ENCODE measurements at regions not wholly inside any gene's neighbourhood (a gene's known extent, or its start where the extent isn't known, plus 50 kb on each side); places are given as distances from the start of the nearest gene placed in this dataset.

- Mint-ChIP-seq H3K4me3 (no peak overlapping the region), H3K27ac (no peak overlapping the region), H3K27me3 (no peaks in the 10 kb centered on the region), H3K4me1 (no peaks in the 10 kb centered on the region), H3K9me3 (peaks cover 0 to 9% of the 10 kb centered on the region in 2 donors)
- DNase-seq (no peak), ATAC-seq (no peak)
These were observed 390.3 kb downstream of the GRIN2B start for GRCh38 chr12:13591059-13591458.

GRCh38 chr12:13588574-13588973, 392.0 kb downstream of the EMP1 start:
- H3K4me3 Mint-ChIP-seq: no peak overlapping the region
- no peak overlapping the region for H3K27ac Mint-ChIP-seq
- no peaks in the 10 kb centered on the region for H3K27me3 Mint-ChIP-seq
- ATAC-seq (no peak), DNase-seq (no peak)
- no peaks in the 10 kb centered on the region for H3K4me1 Mint-ChIP-seq
- H3K9me3 Mint-ChIP-seq: peaks cover 0 to under 1% of the 10 kb centered on the region in 2 donors

GRCh38 chr12:13587721-13588390, 391.3 kb downstream of the EMP1 start:
- Mint-ChIP-seq H3K9me3 (no peaks in the 10 kb centered on the region), H3K4me1 (no peaks in the 10 kb centered on the region), H3K27me3 (no peaks in the 10 kb centered on the region), H3K4me3 (no peak overlapping the region), H3K27ac (no peak overlapping the region)
- ATAC-seq (no peak), DNase-seq (no peak)

GRCh38 chr12:13586361-13586760, 389.8 kb downstream of the EMP1 start:
- ATAC-seq: no peak
- no peaks in the 10 kb centered on the region for H3K4me1 Mint-ChIP-seq

GRCh38 chr12:13584541-13584940, 388.0 kb downstream of the EMP1 start:
- ATAC-seq: no peak
- no peaks in the 10 kb centered on the region for H3K9me3 Mint-ChIP-seq
- no peak overlapping the region for H3K4me3 Mint-ChIP-seq
- no peak overlapping the region for H3K27ac Mint-ChIP-seq
- H3K4me1 Mint-ChIP-seq: no peaks in the 10 kb centered on the region
- DNase-seq: no peak
- H3K27me3 Mint-ChIP-seq: no peaks in the 10 kb centered on the region

More at GRCh38 chr12:13586361-13586760, 389.8 kb downstream of the EMP1 start:
- H3K9me3 Mint-ChIP-seq: no peaks in the 10 kb centered on the region
- no peak overlapping the region for H3K4me3 Mint-ChIP-seq
- no peaks in the 10 kb centered on the region for H3K27me3 Mint-ChIP-seq
- DNase-seq: no peak
- H3K27ac Mint-ChIP-seq: no peak overlapping the region

GRCh38 chr12:13583630-13584029, 387.1 kb downstream of the EMP1 start:
- ATAC-seq: no peak
- no peaks in the 10 kb centered on the region for H3K4me1 Mint-ChIP-seq
- H3K4me3 Mint-ChIP-seq: no peak overlapping the region
- no peak for DNase-seq
- no peaks in the 10 kb centered on the region for H3K9me3 Mint-ChIP-seq
- H3K27me3 Mint-ChIP-seq: no peaks in the 10 kb centered on the region
- H3K27ac Mint-ChIP-seq: no peak overlapping the region

- Mint-ChIP-seq H3K27me3 (no peaks in the 10 kb centered on the region), H3K9me3 (no peaks in the 10 kb centered on the region), H3K4me3 (no peak overlapping the region), H3K4me1 (no peaks in the 10 kb centered on the region), H3K27ac (no peak overlapping the region)
- no peak for DNase-seq
- no peak for ATAC-seq
These were observed 385.9 kb downstream of the EMP1 start for GRCh38 chr12:13582421-13582820.

GRCh38 chr12:13581031-13581430, 384.5 kb downstream of the EMP1 start:
- H3K4me3 Mint-ChIP-seq: no peak overlapping the region
- no peaks in the 10 kb centered on the region for H3K4me1 Mint-ChIP-seq
- ATAC-seq (no peak), DNase-seq (no peak)
- no peak overlapping the region for H3K27ac Mint-ChIP-seq
- H3K9me3 Mint-ChIP-seq: no peaks in the 10 kb centered on the region
- H3K27me3 Mint-ChIP-seq: peaks cover 10% of the 10 kb centered on the region

GRCh38 chr12:13580206-13580605, 383.7 kb downstream of the EMP1 start:
- Mint-ChIP-seq H3K27me3 (peaks cover 10% of the 10 kb centered on the region), H3K9me3 (no peaks in the 10 kb centered on the region), H3K4me1 (no peaks in the 10 kb centered on the region), H3K27ac (no peak overlapping the region), H3K4me3 (no peak overlapping the region)
- no peak for DNase-seq
- ATAC-seq: no peak

GRCh38 chr12:13576935-13577500, 380.5 kb downstream of the EMP1 start:
- ATAC-seq (no peak), DNase-seq (no peak)
- H3K4me3 Mint-ChIP-seq: no peak overlapping the region
- no peaks in the 10 kb centered on the region for H3K9me3 Mint-ChIP-seq
- peaks cover 10% of the 10 kb centered on the region for H3K27me3 Mint-ChIP-seq
- peak overlapping the region in 1 of 2 donors; percentile 85 for H3K27ac Mint-ChIP-seq
- no peaks in the 10 kb centered on the region for H3K4me1 Mint-ChIP-seq

- DNase-seq (no peak), ATAC-seq (no peak)
- no peaks in the 10 kb centered on the region for H3K9me3 Mint-ChIP-seq
- H3K4me1 Mint-ChIP-seq: no peaks in the 10 kb centered on the region
- H3K27me3 Mint-ChIP-seq: peaks cover 10% of the 10 kb centered on the region
- H3K4me3 Mint-ChIP-seq: no peak overlapping the region
- H3K27ac Mint-ChIP-seq: no peak overlapping the region
These were observed 377.3 kb downstream of the EMP1 start for GRCh38 chr12:13573698-13574321.

GRCh38 chr12:13571035-13571434, 374.5 kb downstream of the EMP1 start:
- no peak for ATAC-seq
- no peaks in the 10 kb centered on the region for H3K27me3 Mint-ChIP-seq
- no peak for DNase-seq

GRCh38 chr12:13570005-13570694, 373.6 kb downstream of the EMP1 start:
- no peaks in the 10 kb centered on the region for H3K4me1 Mint-ChIP-seq
- DNase-seq: no peak
- no peak for ATAC-seq
- H3K27me3 Mint-ChIP-seq: no peaks in the 10 kb centered on the region
- H3K27ac Mint-ChIP-seq: no peak overlapping the region
- no peak overlapping the region for H3K4me3 Mint-ChIP-seq
- H3K9me3 Mint-ChIP-seq: no peaks in the 10 kb centered on the region

More at GRCh38 chr12:13571035-13571434, 374.5 kb downstream of the EMP1 start:
- H3K27ac Mint-ChIP-seq: no peak overlapping the region
- no peaks in the 10 kb centered on the region for H3K4me1 Mint-ChIP-seq
- H3K4me3 Mint-ChIP-seq: no peak overlapping the region
- no peaks in the 10 kb centered on the region for H3K9me3 Mint-ChIP-seq

- H3K9me3 Mint-ChIP-seq: peaks cover 0 to 12% of the 10 kb centered on the region in 2 donors
- ATAC-seq: no peak
- no peak overlapping the region for H3K4me3 Mint-ChIP-seq
- no peak for DNase-seq
- H3K27me3 Mint-ChIP-seq: no peaks in the 10 kb centered on the region
- H3K4me1 Mint-ChIP-seq: no peaks in the 10 kb centered on the region
- H3K27ac Mint-ChIP-seq: no peak overlapping the region
These were observed 369.8 kb downstream of the EMP1 start for GRCh38 chr12:13566292-13566691.

- no peak for ATAC-seq
- H3K27me3 Mint-ChIP-seq: no peaks in the 10 kb centered on the region
- peaks cover 0 to 12% of the 10 kb centered on the region in 2 donors for H3K9me3 Mint-ChIP-seq
- no peaks in the 10 kb centered on the region for H3K4me1 Mint-ChIP-seq
- H3K4me3 Mint-ChIP-seq: no peak overlapping the region
- H3K27ac Mint-ChIP-seq: no peak overlapping the region
- DNase-seq: no peak
These were observed 367.8 kb downstream of the EMP1 start for GRCh38 chr12:13564266-13564810.

GRCh38 chr12:13563743-13564125, 367.2 kb downstream of the EMP1 start:
- no peak for DNase-seq

More at GRCh38 chr12:13563743-13564125, 367.2 kb downstream of the EMP1 start:
- ATAC-seq: no peak
- H3K9me3 Mint-ChIP-seq: peaks cover 0 to 12% of the 10 kb centered on the region in 2 donors
- H3K27ac Mint-ChIP-seq: no peak overlapping the region
- no peaks in the 10 kb centered on the region for H3K27me3 Mint-ChIP-seq
- H3K4me3 Mint-ChIP-seq: no peak overlapping the region
- H3K4me1 Mint-ChIP-seq: no peaks in the 10 kb centered on the region
